ENCODE measurements at regions not wholly inside any gene's neighbourhood (a gene's known extent, or its start where the extent isn't known, plus 50 kb on each side); places are given as distances from the start of the nearest gene placed in this dataset.

- no peaks in the 10 kb centered on the region for H3K9me3 ChIP-seq
- H3K4me1 ChIP-seq = no peaks in the 10 kb centered on the region
- intact Hi-C loops (cut with DNase I; ENCODE audit: low total_unique reads) (no loop called here), in situ Hi-C loops (cut with MboI; ENCODE audit: low sequenced_read_pairs in 4 of 4) (no loop called here)
- no peak overlapping the region for H3K27ac ChIP-seq
- TF ChIP-seq CTCF (IDR thresholded peaks at IDR 0.05 in 4 of 5, conservative IDR thresholded peaks at IDR 0.05 in 1 of 5) (no peak), POLR2A (IDR thresholded peaks at IDR 0.05) (no peak)
- ATAC-seq = peak in 1 of 2 donors; percentile 63
- H3K36me3 ChIP-seq = no peaks in the 10 kb centered on the region
- no peaks in the 10 kb centered on the region for H3K27me3 ChIP-seq
- H3K4me3 ChIP-seq = no peak overlapping the region
- DNase-seq = no peak
Measured at GRCh38 chr10:61847640-61848039, 53.9 kb upstream of the ARID5B start.

GRCh38 chr10:61850376-61850775 lies 51.1 kb upstream of the ARID5B start:
- DNase-seq (no peak), ATAC-seq (no peak)
- no peaks in the 10 kb centered on the region for H3K27me3 ChIP-seq
- no peaks in the 10 kb centered on the region for H3K4me1 ChIP-seq
- TF ChIP-seq POLR2A (IDR thresholded peaks at IDR 0.05) = no peak
- no peak for TF ChIP-seq CTCF (IDR thresholded peaks at IDR 0.05 in 4 of 5, conservative IDR thresholded peaks at IDR 0.05 in 1 of 5)
- in situ Hi-C loops (cut with MboI; ENCODE audit: low sequenced_read_pairs in 4 of 4) = no loop called here
- intact Hi-C loops (cut with DNase I; ENCODE audit: low total_unique reads) = no loop called here
- H3K9me3 ChIP-seq = no peaks in the 10 kb centered on the region
- no peaks in the 10 kb centered on the region for H3K36me3 ChIP-seq
- no peak overlapping the region for H3K27ac ChIP-seq
- H3K4me3 ChIP-seq = no peak overlapping the region

All from gastrocnemius medialis (tissue), 4 donors.